IMR-90 (cell line): ENCODE measurements at regions not wholly inside any gene's neighbourhood (a gene's known extent, or its start where the extent isn't known, plus 50 kb on each side); places are given as distances from the start of the nearest gene placed in this dataset.

Experiments
- ATAC-seq: fragments of 200-7000 bp; cut with Tn5 transposase; 2 replicates; pipeline ENCODE4 v1.9.1; 2020; ENCODE audit warnings: low read depth, mild to moderate bottlenecking, moderate library complexity
- BruUV-seq: library from RNA; stranded (reverse); fragments of 400-500 nt; replicated peaks from 2 replicates; lab custom pipeline; 2021; lab: Mats Ljungman, UMichigan
- CTCF ChIA-PET: fragments of 300-600 bp; formaldehyde crosslinking; extraction: SDS; loops from one replicate; lab custom pipeline; 2021; ENCODE audit warnings: antibody characterized with exemption; lab: Yijun Ruan, JAX
- POLR2A ChIA-PET: fragments of 300-600 bp; sonication (Branson Sonifier 250); formaldehyde crosslinking; loops from one replicate; lab custom pipeline; 2022; ENCODE audit warnings: antibody characterized with exemption; ENCODE audit not compliant: unreplicated experiment; lab: Charles Lee
- DNase-seq: peaks from one replicate; pipeline ENCODE4 v3.0.0; 2013
- H2AFZ ChIP-seq: replicated peaks from 2 replicates; pipeline ENCODE3; 2013; ENCODE audit warnings: low read length, mild to moderate bottlenecking; ENCODE audit not compliant: poor library complexity
- H2AK5ac ChIP-seq: 2 replicates; pipeline ENCODE4 v1.6.1; 2013; ENCODE audit warnings: low read depth, low read length, inconsistent platforms
- H2AK9ac ChIP-seq: replicated peaks from 2 replicates; pipeline ENCODE3; 2013; ENCODE audit warnings: mild to moderate bottlenecking, low read depth, low read length, moderate library complexity; ENCODE audit not compliant: poor library complexity
- H2BK120ac ChIP-seq: 2 replicates; pipeline ENCODE4 v1.6.1; 2013; ENCODE audit warnings: low read depth, low read length, inconsistent platforms
- H2BK15ac ChIP-seq: 3 replicates; pipeline ENCODE4 v1.6.1; 2013; ENCODE audit warnings: low read depth, low read length, inconsistent platforms
- H2BK20ac ChIP-seq: 2 replicates; pipeline ENCODE4 v1.6.1; 2013; ENCODE audit warnings: low read depth, mild to moderate bottlenecking, inconsistent platforms, low read length, moderate library complexity
- H2BK5ac ChIP-seq: 2 replicates; pipeline ENCODE4 v1.6.1; 2013; ENCODE audit warnings: mild to moderate bottlenecking, low read depth, low read length, inconsistent platforms; ENCODE audit not compliant: poor library complexity, severe bottlenecking
- H3K14ac ChIP-seq: replicated peaks from 2 replicates; pipeline ENCODE4 v1.6.1; 2013; ENCODE audit warnings: low read depth, low read length, inconsistent platforms
- H3K18ac ChIP-seq: 2 replicates; pipeline ENCODE4 v1.6.1; 2013; ENCODE audit warnings: low read depth, low read length, control low read depth
- H3K23ac ChIP-seq: 2 replicates; pipeline ENCODE4 v1.6.1; 2013; ENCODE audit warnings: low read depth, low read length, inconsistent platforms
- H3K27ac ChIP-seq: 2 replicates; pipeline ENCODE4 v1.5.1; 2013; ENCODE audit warnings: mild to moderate bottlenecking, control low read depth, low read length; ENCODE audit not compliant: insufficient read depth
- H3K27me3 ChIP-seq: 2 replicates; pipeline ENCODE4 v1.6.1; 2013; ENCODE audit warnings: low read length; ENCODE audit not compliant: control insufficient read depth, insufficient read depth
- H3K36me3 ChIP-seq: 2 replicates; pipeline ENCODE4 v1.6.1; 2013; ENCODE audit warnings: low read length, mixed read lengths; ENCODE audit not compliant: control insufficient read depth, insufficient read depth
- H3K4ac ChIP-seq: 2 replicates; pipeline ENCODE4 v1.6.1; 2013; ENCODE audit warnings: low read depth, low read length, inconsistent platforms
- H3K4me1 ChIP-seq: 2 replicates; pipeline ENCODE4 v1.6.1; 2013; ENCODE audit warnings: low read length, mixed read lengths; ENCODE audit not compliant: control insufficient read depth, insufficient read depth
- H3K4me2 ChIP-seq: 2 replicates; pipeline ENCODE4 v1.6.1; 2013; ENCODE audit warnings: low read depth, mild to moderate bottlenecking, control low read depth, low read length, moderate library complexity
- H3K4me3 ChIP-seq: 2 replicates; pipeline ENCODE4 v1.5.1; 2013; ENCODE audit warnings: low read depth, mild to moderate bottlenecking, control low read depth, low read length, moderate library complexity; ENCODE audit not compliant: insufficient read depth
- H3K56ac ChIP-seq: 2 replicates; pipeline ENCODE4 v1.6.1; 2013; ENCODE audit warnings: low read length, inconsistent platforms; ENCODE audit not compliant: insufficient read depth; ENCODE audit errors: extremely low read depth
- H3K79me1 ChIP-seq, 2 experiments: 2 replicates each; pipeline ENCODE4 v1.6.1; 2013; ENCODE audit warnings: low read length in 2 of 2, inconsistent platforms in 1 of 2, low read depth in 1 of 2
- H3K9ac ChIP-seq: 2 replicates; pipeline ENCODE4 v1.6.1; 2013; ENCODE audit warnings: low read depth, low read length, control low read depth
- H3K9me1 ChIP-seq: 2 replicates; pipeline ENCODE4 v1.6.1; 2013; ENCODE audit warnings: low read length, inconsistent platforms; ENCODE audit not compliant: insufficient read depth
- H3K9me3 ChIP-seq: 2 replicates; pipeline ENCODE4 v1.6.1; 2013; ENCODE audit warnings: low read length; ENCODE audit not compliant: control insufficient read depth, insufficient read depth
- H4K20me1 ChIP-seq: 2 replicates; pipeline ENCODE4 v1.6.1; 2013; ENCODE audit warnings: low read length, inconsistent platforms; ENCODE audit not compliant: insufficient read depth
- H4K5ac ChIP-seq: 2 replicates; pipeline ENCODE4 v1.6.1; 2013; ENCODE audit warnings: mild to moderate bottlenecking, low read depth, low read length, control low read depth
- H4K8ac ChIP-seq, 2 experiments: 2 replicates each; pipeline ENCODE4 v1.6.1; 2013; ENCODE audit warnings: low read depth in 2 of 2, low read length in 2 of 2, control low read depth in 1 of 2, inconsistent platforms in 1 of 2
- H4K91ac ChIP-seq: 2 replicates; pipeline ENCODE4 v1.6.1; 2013; ENCODE audit warnings: low read depth, low read length, inconsistent platforms; ENCODE audit not compliant: insufficient read depth
- CEBPB ChIP-seq: IDR thresholded peaks from 2 replicates; pipeline ENCODE4 v1.6.1; 2012; ENCODE audit warnings: low read depth, low read length, improper control_type of control experiment
- CTCF ChIP-seq: conservative IDR thresholded peaks from 2 replicates; pipeline ENCODE4 v1.5.1; 2012; ENCODE audit warnings: mild to moderate bottlenecking, low read depth, low read length, improper control_type of control experiment
- MAFK ChIP-seq: IDR thresholded peaks from 2 replicates; pipeline ENCODE4 v1.6.1; 2012; ENCODE audit warnings: low read depth, low read length, improper control_type of control experiment
- MXI1 ChIP-seq: IDR thresholded peaks from 2 replicates; pipeline ENCODE4 v1.6.1; 2012; ENCODE audit warnings: low read depth, mild to moderate bottlenecking, low read length, moderate library complexity, borderline replicate concordance
- POLR2A ChIP-seq: IDR thresholded peaks from 2 replicates; pipeline ENCODE4 v1.6.1; 2012; ENCODE audit warnings: mild to moderate bottlenecking, low read depth, low read length
- RCOR1 ChIP-seq: IDR thresholded peaks from 2 replicates; pipeline ENCODE4 v1.6.1; 2012; ENCODE audit warnings: mild to moderate bottlenecking, low read length, improper control_type of control experiment; ENCODE audit not compliant: insufficient replicate concordance
- SMC3 ChIP-seq: fragments of 150-350 bp; IDR thresholded peaks from 2 replicates; pipeline ENCODE4 v1.6.1; 2016; ENCODE audit warnings: low read depth, mild to moderate bottlenecking, antibody characterized with exemption, low read length, moderate library complexity
- WGBS, 2 experiments: methylation state at CpG; one replicate each; pipeline versions ENCODE4 v1.1.5 to v1.1.7; 2013; ENCODE audit warnings: missing lambda C conversion rate in 2 of 2; ENCODE audit not compliant: insufficient read length in 1 of 2; ENCODE audit errors: extremely low coverage in 2 of 2; 5-methylcytosine and 5-hydroxymethylcytosine counted together
- dilution Hi-C: fragments of 300-500 bp; cut with HindIII; formaldehyde crosslinking; loops from one replicate; pipeline ENCODE4 v1.14.3; 2018; ENCODE audit warnings: low sequenced_read_pairs; ENCODE audit not compliant: unreplicated experiment
- in situ Hi-C: fragments of 300-500 bp; cut with MboI; formaldehyde crosslinking; loops from 3 replicates; pipeline ENCODE4 v1.14.3; 2019; ENCODE audit warnings: low sequenced_read_pairs, inconsistent platforms, mixed read lengths
- intact Hi-C: fragments of 100-400 bp; cut with micrococcal nuclease; formaldehyde crosslinking; loops from 2 replicates; pipeline ENCODE4 v1.10.0; 2022

GRCh38 chr4:20085156-20085555 is 166.5 kb upstream of the SLIT2 start:
- Histone ChIP-seq H3K9ac (no peak overlapping the region), H3K9me1 (no peaks in the 10 kb centered on the region), H2BK5ac (no peak overlapping the region), H2BK15ac (no peak overlapping the region), H3K4me2 (no peak overlapping the region), H4K8ac (no peak overlapping the region), H3K56ac (no peak overlapping the region), H3K4me1 (no peaks in the 10 kb centered on the region), H3K4ac (no peak overlapping the region), H3K27ac (no peak overlapping the region), H3K18ac (no peak overlapping the region), H3K23ac (no peak overlapping the region), H4K5ac (no peak overlapping the region), H2AK9ac (no peak overlapping the region), H4K91ac (no peak overlapping the region), H3K36me3 (no peaks in the 10 kb centered on the region), H2AK5ac (no peak overlapping the region), H2AFZ (no peak overlapping the region), H3K27me3 (no peaks in the 10 kb centered on the region), H3K14ac (no peak overlapping the region), H3K79me1 (no peaks in the 10 kb centered on the region), H2BK120ac (no peak overlapping the region), H3K9me3 (no peaks in the 10 kb centered on the region), H2BK20ac (no peak overlapping the region), H4K20me1 (no peaks in the 10 kb centered on the region), H3K4me3 (no peak overlapping the region)
- dilution Hi-C loops (no loop called here), in situ Hi-C loops (no loop called here), intact Hi-C loops (no loop called here)
- no peak for DNase-seq
- POLR2A ChIA-PET: no interaction called here
- WGBS, 2 experiments: no CpG with 5 or more reads among the region's 3 CpGs
- no peak for ATAC-seq
- TF ChIP-seq POLR2A (no peak), RCOR1 (no peak), MAFK (no peak), CTCF (no peak), MXI1 (no peak), CEBPB (no peak), SMC3 (no peak)
- CTCF ChIA-PET: no interaction called here
- no TSS peak for BruUV-seq
